ENCODE measurements at regions not wholly inside any gene's neighbourhood (a gene's known extent, or its start where the extent isn't known, plus 50 kb on each side); places are given as distances from the start of the nearest gene placed in this dataset.

DNA sequence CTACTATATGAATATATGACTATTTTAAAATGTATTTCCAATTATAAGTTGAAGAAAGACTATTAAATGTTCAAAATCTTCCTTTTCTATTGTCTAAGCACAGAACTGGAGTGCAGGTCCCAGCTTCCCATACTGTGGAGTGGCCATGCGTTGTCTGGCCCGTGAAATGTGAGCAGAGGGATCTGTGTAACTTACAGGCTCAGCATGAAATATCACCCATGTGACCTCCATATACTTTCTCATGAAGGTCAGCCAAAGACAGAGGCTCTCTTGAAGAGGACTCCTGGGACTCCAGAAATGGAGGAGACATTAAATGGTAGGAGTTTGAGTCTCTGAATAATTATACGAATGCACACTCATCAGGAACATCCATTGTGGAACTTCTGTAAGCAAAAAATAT is 92.4 kb upstream of the CAV2 start:
- TF ChIP-seq, protein P1, sequence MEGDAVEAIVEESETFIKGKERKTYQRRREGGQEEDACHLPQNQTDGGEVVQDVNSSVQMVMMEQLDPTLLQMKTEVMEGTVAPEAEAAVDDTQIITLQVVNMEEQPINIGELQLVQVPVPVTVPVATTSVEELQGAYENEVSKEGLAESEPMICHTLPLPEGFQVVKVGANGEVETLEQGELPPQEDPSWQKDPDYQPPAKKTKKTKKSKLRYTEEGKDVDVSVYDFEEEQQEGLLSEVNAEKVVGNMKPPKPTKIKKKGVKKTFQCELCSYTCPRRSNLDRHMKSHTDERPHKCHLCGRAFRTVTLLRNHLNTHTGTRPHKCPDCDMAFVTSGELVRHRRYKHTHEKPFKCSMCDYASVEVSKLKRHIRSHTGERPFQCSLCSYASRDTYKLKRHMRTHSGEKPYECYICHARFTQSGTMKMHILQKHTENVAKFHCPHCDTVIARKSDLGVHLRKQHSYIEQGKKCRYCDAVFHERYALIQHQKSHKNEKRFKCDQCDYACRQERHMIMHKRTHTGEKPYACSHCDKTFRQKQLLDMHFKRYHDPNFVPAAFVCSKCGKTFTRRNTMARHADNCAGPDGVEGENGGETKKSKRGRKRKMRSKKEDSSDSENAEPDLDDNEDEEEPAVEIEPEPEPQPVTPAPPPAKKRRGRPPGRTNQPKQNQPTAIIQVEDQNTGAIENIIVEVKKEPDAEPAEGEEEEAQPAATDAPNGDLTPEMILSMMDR (IDR thresholded peaks at IDR 0.05): no peak
- TF ChIP-seq POLR2A (IDR thresholded peaks at IDR 0.05): no peak

Measured in uterus (tissue), 2 donors.